ENCODE measurements at regions not wholly inside any gene's neighbourhood (a gene's known extent, or its start where the extent isn't known, plus 50 kb on each side); places are given as distances from the start of the nearest gene placed in this dataset.
A peak's percentile ranks its signal among the peaks of the same experiment; 100 is the strongest.

- no peaks in the 10 kb centered on the region for H3K27me3 ChIP-seq (ENCODE audit: control insufficient read depth, extremely low read depth, insufficient read depth, low read length)
- FAIRE-seq (no peak), DNase-seq (ENCODE audit: low read depth, low spot score) (no peak)
- H3K9ac ChIP-seq (ENCODE audit: control insufficient read depth, extremely low read depth, insufficient read depth, low read length): no peak overlapping the region
- H3K36me3 ChIP-seq (ENCODE audit: control insufficient read depth in 2 of 2, extremely low read depth in 1 of 2, insufficient read depth in 2 of 2, low read length in 2 of 2): no peaks in the 10 kb centered on the region
- H3K9me3 ChIP-seq (ENCODE audit: control insufficient read depth, low read depth, low read length): no peaks in the 10 kb centered on the region
- no peak overlapping the region for H3K4me3 ChIP-seq (ENCODE audit: control insufficient read depth in 2 of 3, extremely low read depth in 1 of 3, insufficient read depth in 2 of 3, low read depth in 1 of 3, low read length in 3 of 3)
- TF ChIP-seq, protein P1, sequence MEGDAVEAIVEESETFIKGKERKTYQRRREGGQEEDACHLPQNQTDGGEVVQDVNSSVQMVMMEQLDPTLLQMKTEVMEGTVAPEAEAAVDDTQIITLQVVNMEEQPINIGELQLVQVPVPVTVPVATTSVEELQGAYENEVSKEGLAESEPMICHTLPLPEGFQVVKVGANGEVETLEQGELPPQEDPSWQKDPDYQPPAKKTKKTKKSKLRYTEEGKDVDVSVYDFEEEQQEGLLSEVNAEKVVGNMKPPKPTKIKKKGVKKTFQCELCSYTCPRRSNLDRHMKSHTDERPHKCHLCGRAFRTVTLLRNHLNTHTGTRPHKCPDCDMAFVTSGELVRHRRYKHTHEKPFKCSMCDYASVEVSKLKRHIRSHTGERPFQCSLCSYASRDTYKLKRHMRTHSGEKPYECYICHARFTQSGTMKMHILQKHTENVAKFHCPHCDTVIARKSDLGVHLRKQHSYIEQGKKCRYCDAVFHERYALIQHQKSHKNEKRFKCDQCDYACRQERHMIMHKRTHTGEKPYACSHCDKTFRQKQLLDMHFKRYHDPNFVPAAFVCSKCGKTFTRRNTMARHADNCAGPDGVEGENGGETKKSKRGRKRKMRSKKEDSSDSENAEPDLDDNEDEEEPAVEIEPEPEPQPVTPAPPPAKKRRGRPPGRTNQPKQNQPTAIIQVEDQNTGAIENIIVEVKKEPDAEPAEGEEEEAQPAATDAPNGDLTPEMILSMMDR (optimal IDR thresholded peaks at IDR 0.05 in 1 of 3, IDR thresholded peaks at IDR 0.05 in 1 of 3, conservative IDR thresholded peaks at IDR 0.05 in 1 of 3; ENCODE audit: extremely low read depth in 1 of 3, insufficient read depth in 2 of 3, low read length in 3 of 3): peak in 1 of 3 experiments; percentile 0
- TF ChIP-seq EZH2 (IDR thresholded peaks at IDR 0.05; ENCODE audit: low read length): no peak
- H4K20me1 ChIP-seq (ENCODE audit: control insufficient read depth, extremely low read depth, insufficient read depth, low read length): no peaks in the 10 kb centered on the region
- no peaks in the 10 kb centered on the region for H3K4me1 ChIP-seq (ENCODE audit: control insufficient read depth, extremely low read depth, insufficient read depth, low read length)
- dilution Hi-C loops (cut with MboI; ENCODE audit: extremely low pct_ligation_motif_present, low sequenced_read_pairs): no loop called here
- H3K27ac ChIP-seq (ENCODE audit: control insufficient read depth, insufficient read depth, low read length): no peak overlapping the region
- H3K9me1 ChIP-seq (ENCODE audit: control insufficient read depth, extremely low read depth, insufficient read depth, low read length): no peaks in the 10 kb centered on the region
- no peak overlapping the region for H3K4me2 ChIP-seq (ENCODE audit: control insufficient read depth, extremely low read depth, insufficient read depth, low read depth, low read length)
- H2AFZ ChIP-seq (ENCODE audit: control insufficient read depth, low read length): no peak overlapping the region
- H3K79me2 ChIP-seq (ENCODE audit: control insufficient read depth, insufficient read depth, low read length): no peaks in the 10 kb centered on the region
Observed at GRCh38 chr4:52292245-52292644, 241.1 kb downstream of the SPATA18 start.

DNA sequence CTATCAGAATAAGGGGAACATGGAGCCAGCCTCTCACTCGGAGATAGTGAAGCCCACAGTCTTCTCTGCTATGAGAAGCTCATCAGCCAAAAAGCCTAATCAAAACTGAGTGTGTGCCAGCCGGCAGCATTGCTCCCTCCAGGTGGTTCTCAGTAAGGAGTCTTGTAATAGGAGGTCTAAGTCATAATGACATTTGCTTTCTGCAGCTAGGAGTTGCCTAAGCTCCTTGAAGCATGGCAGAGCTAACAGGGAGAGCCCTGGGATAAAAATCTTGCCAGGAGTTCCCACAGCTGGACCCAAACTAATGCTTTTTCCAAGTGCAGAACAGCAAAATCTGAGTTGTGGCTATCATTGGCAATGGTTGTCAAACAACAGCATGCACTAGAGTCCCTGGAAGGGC is 245.2 kb downstream of the SPATA18 start:
- dilution Hi-C loops (cut with MboI; ENCODE audit: extremely low pct_ligation_motif_present, low sequenced_read_pairs): no loop called here
- no peaks in the 10 kb centered on the region for H3K27me3 ChIP-seq (ENCODE audit: control insufficient read depth, extremely low read depth, insufficient read depth, low read length)

More for the DNA sequence above, 245.2 kb downstream of the SPATA18 start:
- Histone ChIP-seq H4K20me1 (ENCODE audit: control insufficient read depth, extremely low read depth, insufficient read depth, low read length) (no peaks in the 10 kb centered on the region), H2AFZ (ENCODE audit: control insufficient read depth, low read length) (no peak overlapping the region), H3K9ac (ENCODE audit: control insufficient read depth, extremely low read depth, insufficient read depth, low read length) (no peak overlapping the region), H3K36me3 (ENCODE audit: control insufficient read depth in 2 of 2, extremely low read depth in 1 of 2, insufficient read depth in 2 of 2, low read length in 2 of 2) (no peaks in the 10 kb centered on the region), H3K4me3 (ENCODE audit: control insufficient read depth in 2 of 3, extremely low read depth in 1 of 3, insufficient read depth in 2 of 3, low read depth in 1 of 3, low read length in 3 of 3) (no peak overlapping the region), H3K4me2 (ENCODE audit: control insufficient read depth, extremely low read depth, insufficient read depth, low read depth, low read length) (no peak overlapping the region), H3K9me3 (ENCODE audit: control insufficient read depth, low read depth, low read length) (no peaks in the 10 kb centered on the region), H3K4me1 (ENCODE audit: control insufficient read depth, extremely low read depth, insufficient read depth, low read length) (peaks cover 9% of the 10 kb centered on the region), H3K9me1 (ENCODE audit: control insufficient read depth, extremely low read depth, insufficient read depth, low read length) (no peaks in the 10 kb centered on the region), H3K79me2 (ENCODE audit: control insufficient read depth, insufficient read depth, low read length) (no peaks in the 10 kb centered on the region), H3K27ac (ENCODE audit: control insufficient read depth, insufficient read depth, low read length) (no peak overlapping the region)
- FAIRE-seq (no peak), DNase-seq (ENCODE audit: low read depth, low spot score) (no peak)
- no peak for TF ChIP-seq EZH2 (IDR thresholded peaks at IDR 0.05; ENCODE audit: low read length)
- TF ChIP-seq, protein P1 (optimal IDR thresholded peaks at IDR 0.05 in 1 of 3, IDR thresholded peaks at IDR 0.05 in 1 of 3, conservative IDR thresholded peaks at IDR 0.05 in 1 of 3; ENCODE audit: extremely low read depth in 1 of 3, insufficient read depth in 2 of 3, low read length in 3 of 3): no peak
